ENCODE measurements at regions not wholly inside any gene's neighbourhood (a gene's known extent, or its start where the extent isn't known, plus 50 kb on each side); places are given as distances from the start of the nearest gene placed in this dataset.

DNA sequence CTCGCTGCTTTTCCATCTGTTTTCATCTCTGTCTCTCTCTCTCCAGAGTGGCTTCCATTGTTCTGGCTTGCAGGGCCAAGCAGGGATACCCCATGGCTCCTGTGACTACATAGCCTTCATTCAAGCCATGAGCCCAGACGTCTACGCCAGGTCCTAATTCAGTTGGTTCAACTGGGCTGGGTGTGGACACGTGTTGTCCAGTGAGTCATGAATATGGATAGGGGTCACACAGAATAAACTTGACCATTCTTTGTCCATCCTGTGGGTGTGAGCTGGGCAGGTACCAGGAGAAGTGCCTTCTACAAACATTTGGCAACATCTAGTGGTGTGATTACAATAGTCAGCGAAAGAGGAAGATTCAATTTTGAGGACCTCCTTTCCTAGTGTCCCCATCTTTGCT is 96.9 kb upstream of the ARMC2 start:
- intact Hi-C loops (cut with DNase I): no loop called here
- no peak for DNase-seq

GRCh38 chr6:108751851-108752732 is 96.1 kb upstream of the ARMC2 start:
- DNase-seq: peak in 5 of 10 donors; percentile 18 to 84 (median 22)
- intact Hi-C loops (cut with DNase I): no loop called here

DNA sequence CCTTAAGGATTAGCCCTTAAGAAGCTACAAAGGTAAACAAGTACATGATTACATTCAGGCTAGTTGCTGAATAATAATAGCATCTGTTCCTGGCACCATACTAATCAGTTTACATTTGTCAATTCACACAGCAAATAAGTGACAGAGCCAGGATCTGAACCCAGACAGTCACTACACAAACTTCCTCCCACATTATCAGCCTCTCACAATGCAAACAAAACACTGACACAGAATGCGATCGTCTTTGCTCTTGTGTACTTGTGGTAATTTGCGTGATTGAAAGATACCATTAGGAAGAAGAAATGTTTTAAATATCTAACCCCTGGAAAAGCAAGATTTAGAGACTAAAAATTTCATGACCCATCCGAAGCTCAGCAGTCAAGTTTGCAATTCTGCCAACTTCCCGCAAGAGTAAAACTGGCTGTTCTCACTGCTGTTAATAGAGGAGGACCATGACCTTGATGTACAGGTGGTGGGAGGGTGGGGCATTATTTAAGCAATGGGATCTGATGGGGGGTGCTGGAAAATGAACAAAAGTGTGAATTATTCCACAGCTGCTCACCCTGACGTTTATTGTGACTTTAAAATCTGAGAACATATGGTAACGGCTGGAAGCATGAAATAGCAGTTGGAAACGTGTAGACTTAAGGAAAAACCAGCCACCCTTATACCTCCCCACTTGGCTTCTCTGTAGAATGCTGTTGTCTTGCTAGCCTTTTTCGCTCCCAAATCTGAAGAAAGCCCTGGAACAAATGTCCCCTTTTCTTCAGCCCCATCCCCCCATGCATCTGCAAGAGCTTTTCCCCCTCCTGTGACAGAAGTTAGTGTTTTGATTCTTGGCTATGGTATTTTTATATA is 95.3 kb upstream of the ARMC2 start:
- no peak for DNase-seq
- intact Hi-C loops (cut with DNase I): no loop called here

DNA sequence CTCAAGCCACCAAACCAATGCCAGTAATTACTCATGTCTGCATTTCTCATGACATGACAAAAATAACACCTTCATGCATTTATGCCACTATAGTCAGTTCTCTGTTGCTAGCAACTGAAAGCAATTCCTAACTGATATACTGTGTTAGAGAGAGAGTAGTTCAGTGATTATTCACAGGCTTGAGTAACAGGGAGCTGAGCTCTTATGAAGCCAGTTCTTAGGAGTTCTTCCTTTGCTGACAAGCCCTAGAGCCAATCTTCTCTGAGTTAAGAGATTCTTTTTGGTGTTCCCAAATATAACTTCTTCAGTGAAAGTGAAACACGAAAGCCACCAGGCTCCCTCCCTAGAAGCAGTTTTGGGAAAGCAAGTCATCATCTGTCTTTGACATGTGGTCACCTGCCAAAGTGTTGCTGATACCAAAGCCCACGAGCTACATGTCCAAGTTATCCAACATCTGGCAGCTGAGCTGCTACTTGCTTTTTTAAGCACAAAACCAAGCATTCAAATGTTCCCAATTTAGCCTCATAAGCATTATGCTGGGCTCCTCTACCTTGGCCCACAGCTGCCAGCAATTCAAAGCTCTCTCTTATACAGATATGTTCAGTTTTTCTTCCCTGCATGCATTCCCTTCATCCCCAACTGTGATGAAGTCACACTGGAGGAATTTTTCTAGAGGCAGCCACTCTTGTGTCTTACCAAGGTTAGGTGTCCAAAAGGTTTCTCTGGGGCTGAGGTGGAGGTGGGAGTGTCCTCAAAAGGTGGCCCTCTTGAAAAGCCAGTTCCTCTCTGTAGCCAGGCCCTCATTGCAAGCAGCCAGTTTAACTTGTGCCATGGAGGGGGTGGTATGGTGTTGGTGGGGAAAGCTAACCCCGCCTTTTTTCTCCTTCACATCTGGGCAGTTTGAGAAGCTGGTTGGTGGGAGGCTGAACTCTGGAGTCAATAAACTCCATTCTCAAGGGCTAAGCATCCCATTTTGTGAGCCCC is 92.7 kb upstream of the ARMC2 start:
- intact Hi-C loops (cut with DNase I): no loop called here
- no peak for DNase-seq

DNA sequence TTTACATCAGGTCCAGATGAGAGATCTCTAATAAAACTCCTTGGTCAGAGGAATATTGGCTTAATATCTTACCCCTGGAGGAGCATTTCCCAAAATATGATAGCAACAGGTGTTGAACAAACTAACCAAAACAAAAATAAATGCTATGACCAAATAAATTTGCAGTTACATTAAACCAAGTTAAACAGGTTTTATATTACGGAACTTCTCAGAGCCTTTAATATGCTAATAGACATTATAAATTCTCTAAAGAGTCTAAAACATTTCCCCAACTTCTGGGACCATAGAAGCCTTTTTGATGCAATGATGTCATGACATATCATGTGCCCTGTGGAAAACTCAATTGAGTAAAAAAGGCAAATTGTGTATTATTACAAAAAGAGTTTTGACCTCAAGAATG is 90.9 kb upstream of the ARMC2 start:
- DNase-seq: no peak
- intact Hi-C loops (cut with DNase I): no loop called here

DNA sequence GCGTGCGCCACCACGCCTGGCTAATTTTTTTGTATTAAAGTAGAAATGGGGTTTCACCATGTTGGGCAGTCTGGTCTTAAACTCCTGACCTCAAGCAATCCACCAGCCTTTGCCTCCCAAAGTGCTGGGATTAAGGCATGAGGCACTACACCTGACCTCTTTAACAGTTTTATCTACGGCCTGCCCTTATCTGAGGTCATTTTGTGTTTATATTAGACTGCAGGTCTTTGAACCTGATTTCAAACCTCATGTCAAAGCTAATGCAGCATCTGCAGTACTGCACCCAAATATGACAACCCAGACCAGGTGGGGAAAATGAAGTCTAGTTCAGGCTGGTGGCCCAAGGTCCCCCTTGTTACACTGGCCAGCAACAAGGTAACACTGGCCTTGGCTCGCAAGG is 89.3 kb upstream of the ARMC2 start:
- DNase-seq: no peak
- intact Hi-C loops (cut with DNase I): no loop called here

GRCh38 chr6:108760126-108761050 is 87.8 kb upstream of the ARMC2 start:
- no peak for DNase-seq

DNA sequence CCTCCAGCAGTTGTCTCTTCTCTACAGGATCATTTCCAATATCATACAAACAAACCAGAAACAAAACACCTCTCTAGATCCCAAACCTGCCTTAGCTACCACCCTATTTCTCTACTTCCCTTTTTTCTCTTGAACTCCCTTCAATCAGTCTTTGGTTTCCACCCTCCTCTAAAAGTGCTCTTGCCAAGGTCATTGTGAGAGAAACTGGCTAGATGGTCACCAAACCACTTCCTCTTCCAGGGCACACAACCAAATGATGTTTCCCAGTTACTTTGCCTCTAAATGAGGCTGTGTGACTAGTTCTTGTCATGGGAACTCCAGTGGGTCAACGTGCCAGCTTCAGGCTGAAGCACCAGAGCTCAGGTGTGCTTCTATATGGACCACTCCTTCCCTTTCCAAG is 85.8 kb upstream of the ARMC2 start:
- intact Hi-C loops (cut with DNase I): no loop called here
- DNase-seq: peak in 1 of 10 donors; percentile 18

More at GRCh38 chr6:108760126-108761050, 87.8 kb upstream of the ARMC2 start:
- intact Hi-C loops (cut with DNase I): no loop called here

- intact Hi-C loops (cut with DNase I): no loop called here
- DNase-seq: no peak
Observed at GRCh38 chr6:108763931-108764579, 84.2 kb upstream of the ARMC2 start.

- DNase-seq: peak in 1 of 10 donors; percentile 12
- intact Hi-C loops (cut with DNase I): no loop called here
Observed at GRCh38 chr6:108764580-108764950, 83.7 kb upstream of the ARMC2 start.

DNA sequence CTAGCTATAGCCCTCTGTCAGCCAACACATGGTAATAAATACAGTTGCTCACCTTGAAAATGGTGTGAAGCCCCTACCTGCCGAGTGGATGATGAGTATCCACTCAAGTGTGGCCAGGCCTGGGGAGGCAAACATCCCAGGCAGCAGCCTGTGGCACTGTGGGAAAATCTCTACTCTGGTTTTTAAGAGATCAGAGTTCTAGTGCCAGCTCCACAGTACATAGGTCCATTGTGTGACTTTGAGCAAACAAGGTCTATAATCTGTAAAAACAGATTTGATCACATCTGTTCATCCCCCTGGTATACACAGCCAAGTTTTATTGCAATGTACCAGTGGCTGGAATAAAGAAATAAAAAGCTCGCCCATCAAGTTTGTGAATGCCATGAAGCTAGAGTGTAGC is 82.7 kb upstream of the ARMC2 start:
- intact Hi-C loops (cut with DNase I): no loop called here
- no peak for DNase-seq

- intact Hi-C loops (cut with DNase I): no loop called here
- DNase-seq: no peak
Observed at GRCh38 chr6:108766419-108766818, 81.8 kb upstream of the ARMC2 start.

GRCh38 chr6:108766886-108767285 is 81.3 kb upstream of the ARMC2 start:
- DNase-seq: no peak
- intact Hi-C loops (cut with DNase I): no loop called here

DNA sequence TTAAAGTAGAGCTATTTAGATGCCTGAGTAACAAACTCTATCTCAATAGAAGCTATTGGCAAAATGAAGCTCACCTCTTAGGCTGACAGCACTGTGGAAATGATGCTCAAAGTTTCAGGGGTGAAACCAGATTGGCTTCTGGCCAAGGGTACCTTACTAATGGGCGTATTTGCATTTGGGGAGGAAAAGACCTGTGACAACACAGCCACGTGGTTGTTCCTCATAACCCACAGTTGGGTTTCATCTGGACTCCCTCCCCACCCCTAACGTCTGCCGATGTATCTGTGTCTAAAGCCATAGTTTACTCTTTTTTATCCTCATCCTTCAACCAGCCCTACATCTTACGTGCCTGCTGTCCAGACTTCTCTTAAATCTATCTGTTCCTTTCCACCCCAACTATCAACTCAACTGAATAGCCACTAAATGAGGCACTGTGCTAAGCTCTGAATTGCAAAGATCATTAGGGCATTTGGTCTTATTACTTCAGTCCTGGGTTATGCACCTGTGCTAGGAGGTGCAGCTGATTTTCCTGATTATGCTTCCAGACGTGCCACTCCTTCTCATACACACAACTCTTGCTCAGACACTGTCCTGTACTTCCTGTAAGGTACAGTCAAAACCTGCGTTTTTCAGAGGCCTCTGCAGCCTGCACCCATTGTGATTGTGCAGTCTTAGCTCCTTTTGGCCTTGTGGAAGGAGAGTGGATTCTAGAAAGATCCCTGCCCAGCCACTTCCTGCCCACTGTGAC is 80.6 kb upstream of the ARMC2 start:
- DNase-seq: no peak
- intact Hi-C loops (cut with DNase I): no loop called here

- intact Hi-C loops (cut with DNase I): no loop called here
- no peak for DNase-seq
Observed at GRCh38 chr6:108768166-108768555, 80.1 kb upstream of the ARMC2 start.

GRCh38 chr6:108768792-108769524 is 79.3 kb upstream of the ARMC2 start:
- intact Hi-C loops (cut with DNase I): no loop called here
- DNase-seq: no peak

GRCh38 chr6:108771421-108771820 is 76.8 kb upstream of the ARMC2 start:
- intact Hi-C loops (cut with DNase I): no loop called here
- no peak for DNase-seq

DNA sequence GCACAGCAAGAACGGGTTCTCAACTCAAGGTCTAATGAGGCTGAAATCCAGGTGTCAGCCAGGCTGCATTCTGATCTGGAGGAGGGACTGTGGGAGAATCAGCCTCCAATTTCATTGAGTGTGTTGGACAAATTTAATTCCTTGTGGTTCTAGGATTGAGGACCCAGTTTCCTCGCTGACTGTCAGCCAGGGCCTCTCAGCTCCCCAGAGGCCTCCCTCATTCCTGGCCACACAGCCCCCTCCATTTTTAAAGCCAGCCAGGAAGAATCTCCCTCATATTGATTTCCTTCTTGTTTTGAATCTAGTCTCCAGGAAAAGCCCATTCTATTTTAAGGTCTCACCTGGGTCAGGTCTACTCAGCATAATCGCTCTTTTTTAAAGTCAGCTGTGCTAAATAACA is 73.7 kb upstream of the ARMC2 start:
- DNase-seq: no peak
- intact Hi-C loops (cut with DNase I): no loop called here
